ENCODE measurements at regions not wholly inside any gene's neighbourhood (a gene's known extent, or its start where the extent isn't known, plus 50 kb on each side); places are given as distances from the start of the nearest gene placed in this dataset.
"Not testable (repeated sequence)": the region's sequence is repeated elsewhere in the genome, so short reads cannot be mapped to it uniquely, and the experiment has no call there.

DNA sequence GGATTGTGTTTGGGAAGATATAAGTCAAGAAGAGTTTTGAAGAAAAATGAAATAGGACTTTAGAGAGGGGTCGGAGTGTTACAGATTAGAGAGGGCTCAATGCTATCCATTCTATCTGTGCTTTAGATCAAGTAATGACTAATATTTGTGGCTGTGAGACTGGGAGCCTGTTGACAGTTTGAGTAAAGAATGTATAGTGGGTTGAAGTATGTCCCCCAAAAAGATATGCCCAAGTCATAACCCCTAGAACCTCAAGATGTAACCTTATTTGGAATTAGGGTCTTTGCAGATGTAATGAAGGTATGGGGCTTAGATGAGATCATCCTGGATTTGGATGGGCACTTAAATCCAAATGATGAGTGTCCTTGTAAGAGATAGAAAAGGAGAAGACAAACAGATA lies 55.3 kb upstream of the SERPINE2 start:
- DNase-seq (ENCODE audit: low read depth in 2 of 2): no peak
- no peak overlapping the region for H3K4me3 ChIP-seq (replicated peaks in 1 of 2; ENCODE audit: low read depth in 2 of 2, low read length in 2 of 2)
- TF ChIP-seq, protein P1, sequence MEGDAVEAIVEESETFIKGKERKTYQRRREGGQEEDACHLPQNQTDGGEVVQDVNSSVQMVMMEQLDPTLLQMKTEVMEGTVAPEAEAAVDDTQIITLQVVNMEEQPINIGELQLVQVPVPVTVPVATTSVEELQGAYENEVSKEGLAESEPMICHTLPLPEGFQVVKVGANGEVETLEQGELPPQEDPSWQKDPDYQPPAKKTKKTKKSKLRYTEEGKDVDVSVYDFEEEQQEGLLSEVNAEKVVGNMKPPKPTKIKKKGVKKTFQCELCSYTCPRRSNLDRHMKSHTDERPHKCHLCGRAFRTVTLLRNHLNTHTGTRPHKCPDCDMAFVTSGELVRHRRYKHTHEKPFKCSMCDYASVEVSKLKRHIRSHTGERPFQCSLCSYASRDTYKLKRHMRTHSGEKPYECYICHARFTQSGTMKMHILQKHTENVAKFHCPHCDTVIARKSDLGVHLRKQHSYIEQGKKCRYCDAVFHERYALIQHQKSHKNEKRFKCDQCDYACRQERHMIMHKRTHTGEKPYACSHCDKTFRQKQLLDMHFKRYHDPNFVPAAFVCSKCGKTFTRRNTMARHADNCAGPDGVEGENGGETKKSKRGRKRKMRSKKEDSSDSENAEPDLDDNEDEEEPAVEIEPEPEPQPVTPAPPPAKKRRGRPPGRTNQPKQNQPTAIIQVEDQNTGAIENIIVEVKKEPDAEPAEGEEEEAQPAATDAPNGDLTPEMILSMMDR (IDR thresholded peaks at IDR 0.05; ENCODE audit: low read depth, low read length): no peak

DNA sequence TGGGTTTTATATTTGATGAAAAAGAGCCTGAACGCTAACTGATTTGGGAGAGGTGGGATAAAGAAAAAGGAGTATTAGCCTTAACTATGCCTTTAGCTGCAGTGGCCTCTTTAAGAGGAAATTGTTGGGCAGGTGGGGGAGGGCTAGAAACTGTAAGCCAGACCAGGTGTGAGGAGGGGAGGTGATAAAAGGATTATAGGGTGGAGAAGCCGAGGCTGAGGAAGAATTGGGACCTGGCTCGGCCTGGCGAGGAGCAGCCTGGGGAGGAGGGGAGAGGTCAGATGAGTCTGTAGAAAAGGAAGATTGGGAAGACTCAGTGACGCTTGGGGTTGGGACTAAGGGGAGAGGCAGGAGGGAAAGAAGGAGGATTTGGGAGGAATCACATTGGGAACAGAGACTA lies 52.6 kb upstream of the SERPINE2 start:
- not testable (repeated sequence) for H3K4me3 ChIP-seq (replicated peaks in 1 of 2; ENCODE audit: low read depth in 2 of 2, low read length in 2 of 2)

DNA sequence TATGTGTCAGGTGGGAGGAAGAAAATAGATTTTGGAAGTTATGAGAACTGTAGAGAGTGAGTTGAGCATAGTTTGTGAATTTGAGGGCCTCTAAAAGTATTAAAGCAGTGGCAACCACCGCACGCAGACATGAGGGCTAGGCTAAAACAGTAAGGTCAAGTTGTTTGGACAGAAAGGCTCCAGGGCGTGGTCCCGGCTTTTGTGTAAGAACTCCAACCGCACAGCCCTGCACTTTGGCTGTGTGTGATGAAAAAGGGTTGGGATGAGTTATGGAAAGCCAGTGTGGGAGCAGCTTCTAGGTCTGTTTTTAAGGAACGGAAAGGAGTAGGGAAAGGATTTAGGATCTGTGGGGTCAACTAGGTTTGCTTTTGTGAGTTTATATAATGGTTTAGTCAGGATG lies 50.5 kb upstream of the SERPINE2 start:
- H3K4me3 ChIP-seq (replicated peaks in 1 of 2; ENCODE audit: low read depth in 2 of 2, low read length in 2 of 2); DNase-seq (ENCODE audit: low read depth in 2 of 2): not testable (repeated sequence)

More for the DNA sequence above, 52.6 kb upstream of the SERPINE2 start:
- DNase-seq (ENCODE audit: low read depth in 2 of 2): not testable (repeated sequence)

Data from cardiac fibroblast (primary cell).